ENCODE measurements at regions not wholly inside any gene's neighbourhood (a gene's known extent, or its start where the extent isn't known, plus 50 kb on each side); places are given as distances from the start of the nearest gene placed in this dataset.
"Not testable (repeated sequence)": the region's sequence is repeated elsewhere in the genome, so short reads cannot be mapped to it uniquely, and the experiment has no call there.

DNA sequence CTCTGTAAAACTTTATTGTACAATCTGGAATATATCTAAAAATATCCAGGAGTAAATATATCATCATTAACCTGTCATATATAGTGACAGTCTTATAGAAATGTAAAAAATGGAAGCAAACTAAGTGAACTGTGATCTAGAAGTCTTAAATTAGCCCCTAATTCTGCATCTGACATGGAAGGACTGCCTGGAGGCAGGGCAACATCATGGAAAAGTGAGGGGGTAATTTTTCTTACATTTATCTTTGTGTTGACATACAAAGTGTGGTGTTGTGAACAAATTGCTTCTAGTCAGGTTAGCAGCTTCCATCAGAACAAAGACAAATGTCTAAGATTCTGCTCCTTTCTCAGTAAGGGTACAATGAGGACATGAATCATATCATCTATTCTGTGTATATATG, 186.3 kb downstream of the C4orf33 start:
- Histone ChIP-seq H3K4me1 (ENCODE audit: insufficient read depth, low read length) (no peaks in the 10 kb centered on the region), H3K4me3 (ENCODE audit: low read depth in 1 of 2, low read length in 2 of 2) (no peak overlapping the region), H3K79me2 (ENCODE audit: insufficient read depth, low read length) (no peaks in the 10 kb centered on the region), H3K27ac (ENCODE audit: low read length) (no peak overlapping the region), H4K20me1 (ENCODE audit: insufficient read depth, low read length) (no peaks in the 10 kb centered on the region), H3K36me3 (ENCODE audit: insufficient read depth, low read length) (no peaks in the 10 kb centered on the region), H3K4me2 (ENCODE audit: insufficient read depth, low read length) (no peak overlapping the region), H3K27me3 (ENCODE audit: insufficient read depth, low read length, poor library complexity) (no peaks in the 10 kb centered on the region), H3K9me3 (ENCODE audit: insufficient read depth, low read length, severe bottlenecking) (no peaks in the 10 kb centered on the region), H3K9ac (ENCODE audit: low read depth, low read length) (no peak overlapping the region), H2AFZ (ENCODE audit: low read depth, low read length) (no peak overlapping the region)
- TF ChIP-seq EZH2 (IDR thresholded peaks at IDR 0.05; ENCODE audit: borderline replicate concordance, low read depth, low read length, severe bottlenecking): no peak
- TF ChIP-seq, protein P1, sequence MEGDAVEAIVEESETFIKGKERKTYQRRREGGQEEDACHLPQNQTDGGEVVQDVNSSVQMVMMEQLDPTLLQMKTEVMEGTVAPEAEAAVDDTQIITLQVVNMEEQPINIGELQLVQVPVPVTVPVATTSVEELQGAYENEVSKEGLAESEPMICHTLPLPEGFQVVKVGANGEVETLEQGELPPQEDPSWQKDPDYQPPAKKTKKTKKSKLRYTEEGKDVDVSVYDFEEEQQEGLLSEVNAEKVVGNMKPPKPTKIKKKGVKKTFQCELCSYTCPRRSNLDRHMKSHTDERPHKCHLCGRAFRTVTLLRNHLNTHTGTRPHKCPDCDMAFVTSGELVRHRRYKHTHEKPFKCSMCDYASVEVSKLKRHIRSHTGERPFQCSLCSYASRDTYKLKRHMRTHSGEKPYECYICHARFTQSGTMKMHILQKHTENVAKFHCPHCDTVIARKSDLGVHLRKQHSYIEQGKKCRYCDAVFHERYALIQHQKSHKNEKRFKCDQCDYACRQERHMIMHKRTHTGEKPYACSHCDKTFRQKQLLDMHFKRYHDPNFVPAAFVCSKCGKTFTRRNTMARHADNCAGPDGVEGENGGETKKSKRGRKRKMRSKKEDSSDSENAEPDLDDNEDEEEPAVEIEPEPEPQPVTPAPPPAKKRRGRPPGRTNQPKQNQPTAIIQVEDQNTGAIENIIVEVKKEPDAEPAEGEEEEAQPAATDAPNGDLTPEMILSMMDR (IDR thresholded peaks at IDR 0.05; ENCODE audit: borderline replicate concordance, extremely low read depth, low read length, poor library complexity, severe bottlenecking): no peak
- ATAC-seq (ENCODE audit: insufficient read depth, low read depth): no peak
- DNase-seq: no peak

- H3K27ac ChIP-seq (ENCODE audit: low read length); ATAC-seq (ENCODE audit: insufficient read depth, low read depth); H3K9me3 ChIP-seq (ENCODE audit: insufficient read depth, low read length, severe bottlenecking): not testable (repeated sequence)
These were observed 196.2 kb downstream of the C4orf33 start for GRCh38 chr4:129292194-129292593.

DNA sequence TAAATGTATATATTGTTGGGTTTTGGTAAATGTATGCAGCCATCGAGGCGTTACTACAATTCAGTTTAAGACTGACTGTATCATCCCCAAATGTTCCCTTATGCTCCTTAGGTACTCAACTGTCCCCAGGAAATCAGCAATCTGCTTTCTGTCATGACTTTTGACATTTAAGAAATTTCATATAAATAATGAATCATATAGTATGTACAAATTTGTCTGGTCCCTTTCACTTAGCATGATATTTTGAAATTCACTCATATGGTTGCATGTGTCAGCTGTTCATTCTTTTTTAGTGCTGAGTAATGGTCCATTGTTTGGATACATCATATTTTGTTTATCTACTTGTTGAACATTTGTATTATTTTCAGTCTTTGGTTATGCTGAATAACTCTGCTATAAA, 218.8 kb downstream of the C4orf33 start:
- Histone ChIP-seq H4K20me1 (ENCODE audit: insufficient read depth, low read length) (no peaks in the 10 kb centered on the region), H2AFZ (ENCODE audit: low read depth, low read length) (no peak overlapping the region), H3K79me2 (ENCODE audit: insufficient read depth, low read length) (no peaks in the 10 kb centered on the region), H3K4me3 (ENCODE audit: low read depth in 1 of 2, low read length in 2 of 2) (no peak overlapping the region), H3K27ac (ENCODE audit: low read length) (no peak overlapping the region), H3K27me3 (ENCODE audit: insufficient read depth, low read length, poor library complexity) (no peaks in the 10 kb centered on the region), H3K4me2 (ENCODE audit: insufficient read depth, low read length) (no peak overlapping the region), H3K9ac (ENCODE audit: low read depth, low read length) (no peak overlapping the region), H3K36me3 (ENCODE audit: insufficient read depth, low read length) (no peaks in the 10 kb centered on the region), H3K9me3 (ENCODE audit: insufficient read depth, low read length, severe bottlenecking) (no peaks in the 10 kb centered on the region), H3K4me1 (ENCODE audit: insufficient read depth, low read length) (no peaks in the 10 kb centered on the region)
- ATAC-seq (ENCODE audit: insufficient read depth, low read depth): no peak
- no peak for DNase-seq
- TF ChIP-seq, protein P1 (IDR thresholded peaks at IDR 0.05; ENCODE audit: borderline replicate concordance, extremely low read depth, low read length, poor library complexity, severe bottlenecking): no peak
- TF ChIP-seq EZH2 (IDR thresholded peaks at IDR 0.05; ENCODE audit: borderline replicate concordance, low read depth, low read length, severe bottlenecking): no peak

More at GRCh38 chr4:129292194-129292593, 196.2 kb downstream of the C4orf33 start:
- DNase-seq; H3K36me3 ChIP-seq (ENCODE audit: insufficient read depth, low read length); H3K4me1 ChIP-seq (ENCODE audit: insufficient read depth, low read length); H3K27me3 ChIP-seq (ENCODE audit: insufficient read depth, low read length, poor library complexity); H3K9ac ChIP-seq (ENCODE audit: low read depth, low read length); H3K79me2 ChIP-seq (ENCODE audit: insufficient read depth, low read length); H3K4me2 ChIP-seq (ENCODE audit: insufficient read depth, low read length); H4K20me1 ChIP-seq (ENCODE audit: insufficient read depth, low read length); H3K4me3 ChIP-seq (ENCODE audit: low read depth in 1 of 2, low read length in 2 of 2); H2AFZ ChIP-seq (ENCODE audit: low read depth, low read length): not testable (repeated sequence)
- TF ChIP-seq, protein P1 (IDR thresholded peaks at IDR 0.05; ENCODE audit: borderline replicate concordance, extremely low read depth, low read length, poor library complexity, severe bottlenecking): peak; percentile 11

DNA sequence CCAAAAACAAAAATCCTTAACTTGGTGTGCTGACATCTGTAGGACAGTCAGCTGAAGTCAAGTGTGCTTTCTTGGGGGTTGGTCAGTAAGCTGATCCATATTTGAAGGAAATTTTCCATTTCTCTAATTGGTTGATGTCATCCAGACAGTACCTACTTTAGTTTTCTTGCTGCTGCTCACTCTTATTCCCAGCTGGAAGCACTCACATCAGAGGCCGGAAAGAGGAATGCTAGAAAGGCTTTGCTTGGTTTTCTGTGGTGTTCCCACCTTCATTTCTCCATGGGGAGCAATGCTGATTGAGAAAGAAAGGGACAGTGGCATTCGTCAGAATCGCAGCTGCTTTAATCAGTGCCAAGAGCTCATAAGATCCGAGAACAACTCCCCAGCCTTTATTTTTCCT, 227.0 kb downstream of the C4orf33 start:
- no peak for DNase-seq
- H3K4me2 ChIP-seq (ENCODE audit: insufficient read depth, low read length): no peak overlapping the region
- no peak for ATAC-seq (ENCODE audit: insufficient read depth, low read depth)
- H3K4me1 ChIP-seq (ENCODE audit: insufficient read depth, low read length): no peaks in the 10 kb centered on the region
- H3K9ac ChIP-seq (ENCODE audit: low read depth, low read length): no peak overlapping the region
- H3K27ac ChIP-seq (ENCODE audit: low read length): no peak overlapping the region
- H3K36me3 ChIP-seq (ENCODE audit: insufficient read depth, low read length): no peaks in the 10 kb centered on the region
- no peak overlapping the region for H3K4me3 ChIP-seq (ENCODE audit: low read depth in 1 of 2, low read length in 2 of 2)
- no peaks in the 10 kb centered on the region for H3K9me3 ChIP-seq (ENCODE audit: insufficient read depth, low read length, severe bottlenecking)
- no peak overlapping the region for H2AFZ ChIP-seq (ENCODE audit: low read depth, low read length)
- H3K27me3 ChIP-seq (ENCODE audit: insufficient read depth, low read length, poor library complexity): no peaks in the 10 kb centered on the region
- TF ChIP-seq EZH2 (IDR thresholded peaks at IDR 0.05; ENCODE audit: borderline replicate concordance, low read depth, low read length, severe bottlenecking): no peak
- TF ChIP-seq, protein P1 (IDR thresholded peaks at IDR 0.05; ENCODE audit: borderline replicate concordance, extremely low read depth, low read length, poor library complexity, severe bottlenecking): no peak
- no peaks in the 10 kb centered on the region for H4K20me1 ChIP-seq (ENCODE audit: insufficient read depth, low read length)
- H3K79me2 ChIP-seq (ENCODE audit: insufficient read depth, low read length): no peaks in the 10 kb centered on the region

Measured in DND-41 (cell line).